Upper lobe of right lung (tissue), 1 donor: ENCODE measurements at regions not wholly inside any gene's neighbourhood (a gene's known extent, or its start where the extent isn't known, plus 50 kb on each side); places are given as distances from the start of the nearest gene placed in this dataset.
"Not testable (repeated sequence)": the region's sequence is repeated elsewhere in the genome, so short reads cannot be mapped to it uniquely, and the experiment has no call there.

Source experiments
- ATAC-seq: fragments of 200-7000 bp; cut with Tn5 transposase; one replicate; pipeline ENCODE4 v1.9.1; 2020; ENCODE audit warnings: mild to moderate bottlenecking, moderate library complexity
- DNase-seq: peaks from one replicate; pipeline ENCODE4 v3.0.0-alpha.2; 2020
- H3K27ac ChIP-seq: fragments of 200-600 bp; one replicate; pipeline ENCODE4 v1.8.0; 2022
- H3K27me3 ChIP-seq: fragments of 200-600 bp; one replicate; pipeline ENCODE4 v1.8.0; 2022; ENCODE audit warnings: mild to moderate bottlenecking
- H3K36me3 ChIP-seq: fragments of 200-600 bp; one replicate; pipeline ENCODE4 v1.8.0; 2022
- H3K4me1 ChIP-seq: fragments of 200-600 bp; one replicate; pipeline ENCODE4 v1.8.0; 2022
- H3K4me3 ChIP-seq: fragments of 200-600 bp; one replicate; pipeline ENCODE4 v1.8.0; 2022; ENCODE audit warnings: mild to moderate bottlenecking
- H3K9me3 ChIP-seq: fragments of 200-600 bp; one replicate; pipeline ENCODE4 v1.8.0; 2022
- intact Hi-C: fragments of 100-400 bp; cut with DNase I; formaldehyde crosslinking; loops from one replicate; pipeline ENCODE4 v1.11.0; 2022
- TF ChIP-seq, protein P1 (sequence below): fragments of 200-600 bp; IDR thresholded peaks from one replicate; pipeline ENCODE4 v1.8.0; 2022; ENCODE audit warnings: antibody characterized with exemption
- donor health status: DM: no; HTN: yes; CAD: no; lungs with severe emphysema.

DNA sequence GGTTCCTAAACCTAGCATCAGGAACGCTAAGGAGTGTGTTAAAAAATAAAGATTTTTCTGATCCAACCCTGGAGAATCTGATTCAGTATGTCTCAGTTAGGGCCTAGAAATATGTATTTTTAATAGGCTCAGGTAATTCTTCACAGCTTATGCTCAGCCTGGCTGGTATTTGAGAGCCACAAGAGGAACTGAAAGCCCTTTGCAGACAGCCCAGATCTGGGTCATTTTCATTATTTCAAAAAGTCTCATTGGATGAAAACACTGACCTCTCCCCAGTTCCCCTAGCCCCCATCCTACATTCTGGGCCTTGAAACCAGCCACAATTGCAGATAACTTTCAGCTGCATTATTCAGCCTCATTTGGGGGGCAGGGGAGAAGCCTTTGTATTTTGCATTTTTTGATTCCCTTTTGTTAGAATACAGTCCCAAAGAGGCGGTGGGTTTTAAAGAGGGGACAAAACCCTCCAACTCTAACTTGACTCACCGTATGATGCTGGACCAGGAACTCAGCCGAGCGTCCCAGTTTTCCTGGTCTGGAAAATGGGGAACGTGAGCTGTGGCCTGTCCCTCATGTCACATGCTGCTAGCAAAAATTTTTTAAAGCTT is 66.0 kb upstream of the LARGE1 start:
- no peaks in the 10 kb centered on the region for H3K36me3 ChIP-seq
- intact Hi-C loops: no loop called here
- H3K4me3 ChIP-seq: no peak overlapping the region
- no peaks in the 10 kb centered on the region for H3K4me1 ChIP-seq
- TF ChIP-seq, protein P1, sequence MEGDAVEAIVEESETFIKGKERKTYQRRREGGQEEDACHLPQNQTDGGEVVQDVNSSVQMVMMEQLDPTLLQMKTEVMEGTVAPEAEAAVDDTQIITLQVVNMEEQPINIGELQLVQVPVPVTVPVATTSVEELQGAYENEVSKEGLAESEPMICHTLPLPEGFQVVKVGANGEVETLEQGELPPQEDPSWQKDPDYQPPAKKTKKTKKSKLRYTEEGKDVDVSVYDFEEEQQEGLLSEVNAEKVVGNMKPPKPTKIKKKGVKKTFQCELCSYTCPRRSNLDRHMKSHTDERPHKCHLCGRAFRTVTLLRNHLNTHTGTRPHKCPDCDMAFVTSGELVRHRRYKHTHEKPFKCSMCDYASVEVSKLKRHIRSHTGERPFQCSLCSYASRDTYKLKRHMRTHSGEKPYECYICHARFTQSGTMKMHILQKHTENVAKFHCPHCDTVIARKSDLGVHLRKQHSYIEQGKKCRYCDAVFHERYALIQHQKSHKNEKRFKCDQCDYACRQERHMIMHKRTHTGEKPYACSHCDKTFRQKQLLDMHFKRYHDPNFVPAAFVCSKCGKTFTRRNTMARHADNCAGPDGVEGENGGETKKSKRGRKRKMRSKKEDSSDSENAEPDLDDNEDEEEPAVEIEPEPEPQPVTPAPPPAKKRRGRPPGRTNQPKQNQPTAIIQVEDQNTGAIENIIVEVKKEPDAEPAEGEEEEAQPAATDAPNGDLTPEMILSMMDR: no peak
- H3K9me3 ChIP-seq: no peaks in the 10 kb centered on the region
- no peak overlapping the region for H3K27ac ChIP-seq
- no peaks in the 10 kb centered on the region for H3K27me3 ChIP-seq
- no peak for DNase-seq
- no peak for ATAC-seq

GRCh38 chr22:33986954-33987353 is 66.7 kb upstream of the LARGE1 start:
- H3K4me1 ChIP-seq: no peaks in the 10 kb centered on the region
- no peak overlapping the region for H3K4me3 ChIP-seq
- DNase-seq (no peak), ATAC-seq (no peak)
- no peaks in the 10 kb centered on the region for H3K9me3 ChIP-seq
- H3K27me3 ChIP-seq: no peaks in the 10 kb centered on the region
- H3K27ac ChIP-seq: no peak overlapping the region
- no peaks in the 10 kb centered on the region for H3K36me3 ChIP-seq
- intact Hi-C loops: no loop called here
- TF ChIP-seq, protein P1: no peak

- ATAC-seq, intact Hi-C loops, H3K27me3 ChIP-seq, H3K4me3 ChIP-seq, H3K9me3 ChIP-seq, H3K27ac ChIP-seq, H3K36me3 ChIP-seq, DNase-seq, H3K4me1 ChIP-seq: not testable (repeated sequence)
Observed at GRCh38 chr22:33989263-33989662, 69.0 kb upstream of the LARGE1 start.

DNA sequence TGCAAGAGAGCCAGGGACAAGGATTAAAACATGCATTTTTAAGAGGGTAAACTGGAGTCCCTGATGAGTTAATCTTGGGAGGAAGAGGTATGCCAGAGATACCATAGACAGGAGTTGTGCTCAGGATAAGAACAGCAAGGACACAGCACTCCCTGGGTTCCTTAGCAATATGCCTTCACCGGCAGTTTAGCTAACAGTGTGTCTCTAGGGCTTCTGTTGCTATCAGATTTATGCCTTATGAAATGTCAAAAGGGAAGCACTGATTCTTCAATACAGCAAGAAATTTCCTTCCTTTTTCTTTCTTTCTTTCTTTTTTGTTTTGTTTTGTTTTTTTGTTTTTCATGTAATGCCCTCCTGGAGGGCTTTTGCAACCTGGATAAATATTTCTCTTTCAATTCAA is 71.3 kb upstream of the LARGE1 start:
- Histone ChIP-seq H3K4me1 (no peaks in the 10 kb centered on the region), H3K9me3 (no peaks in the 10 kb centered on the region), H3K27me3 (no peaks in the 10 kb centered on the region), H3K4me3 (no peak overlapping the region), H3K27ac (no peak overlapping the region), H3K36me3 (no peaks in the 10 kb centered on the region)
- TF ChIP-seq, protein P1: no peak
- DNase-seq: no peak
- ATAC-seq: no peak
- intact Hi-C loops: no loop called here

- Histone ChIP-seq H3K27ac (no peak overlapping the region), H3K36me3 (no peaks in the 10 kb centered on the region), H3K4me3 (no peak overlapping the region), H3K27me3 (no peaks in the 10 kb centered on the region), H3K9me3 (no peaks in the 10 kb centered on the region), H3K4me1 (no peaks in the 10 kb centered on the region)
- ATAC-seq (no peak), DNase-seq (no peak)
- intact Hi-C loops: no loop called here
- TF ChIP-seq, protein P1: no peak
Observed at GRCh38 chr22:33996824-33997223, 76.5 kb upstream of the LARGE1 start.

- no peaks in the 10 kb centered on the region for H3K27me3 ChIP-seq
- no peaks in the 10 kb centered on the region for H3K4me1 ChIP-seq
- H3K9me3 ChIP-seq: no peaks in the 10 kb centered on the region
- TF ChIP-seq, protein P1: no peak
- DNase-seq (no peak), ATAC-seq (no peak)
- intact Hi-C loops: no loop called here
- H3K36me3 ChIP-seq: no peaks in the 10 kb centered on the region
- H3K27ac ChIP-seq: no peak overlapping the region
- H3K4me3 ChIP-seq: no peak overlapping the region
Observed at GRCh38 chr22:34000879-34001526, 80.7 kb upstream of the LARGE1 start.
